Natural killer cell (primary cell): ENCODE measurements at regions not wholly inside any gene's neighbourhood (a gene's known extent, or its start where the extent isn't known, plus 50 kb on each side); places are given as distances from the start of the nearest gene placed in this dataset.

Experiments used
- ATAC-seq, 3 donors: fragments of 150-1000 bp in 2 of 3; fragments of 200-7000 bp in 1 of 3; cut with Tn5 transposase; 1 replicate in 1 of 3; 2 replicates in 2 of 3; pipeline ENCODE4 v1.10.0; 2021; ENCODE audit warnings: mild to moderate bottlenecking in 2 of 3, moderate library complexity in 2 of 3
- DNase-seq, 2 donors: peaks; one replicate each; pipeline versions ENCODE4 v3.0.0 to v3.0.0-alpha.2; 2013 to 2021; ENCODE audit warnings: mixed read lengths in 1 of 2
- H3K27ac ChIP-seq: one replicate; pipeline ENCODE4 v1.5.1; 2013; ENCODE audit warnings: mild to moderate bottlenecking, low read length
- H3K27me3 ChIP-seq: one replicate; pipeline ENCODE4 v1.6.1; 2013; ENCODE audit warnings: low read length; ENCODE audit not compliant: control insufficient read depth, insufficient read depth
- H3K36me3 ChIP-seq: one replicate; pipeline ENCODE4 v1.6.1; 2013; ENCODE audit warnings: low read length; ENCODE audit not compliant: control insufficient read depth, insufficient read depth
- H3K4me1 ChIP-seq: one replicate; pipeline ENCODE4 v1.6.1; 2013; ENCODE audit warnings: low read length; ENCODE audit not compliant: control insufficient read depth, insufficient read depth
- H3K4me3 ChIP-seq: one replicate; pipeline ENCODE4 v1.5.1; 2013; ENCODE audit warnings: low read length
- H3K9me3 ChIP-seq: one replicate; pipeline ENCODE4 v1.6.1; 2013; ENCODE audit warnings: low read length; ENCODE audit not compliant: control insufficient read depth, insufficient read depth
- H3K27ac Mint-ChIP-seq, 2 donors: one replicate each; pipeline ENCODE4 v1.8.0; 2022; ENCODE audit warnings: mild to moderate bottlenecking in 2 of 2, mixed read lengths in 2 of 2, moderate library complexity in 1 of 2
- H3K27me3 Mint-ChIP-seq, 2 donors: one replicate each; pipeline ENCODE4 v1.8.0; 2022; ENCODE audit warnings: low read depth in 2 of 2, mixed read lengths in 2 of 2
- H3K36me3 Mint-ChIP-seq: one replicate; pipeline ENCODE4 v1.8.0; 2022; ENCODE audit warnings: mixed read lengths
- H3K4me1 Mint-ChIP-seq, 2 donors: one replicate each; pipeline ENCODE4 v1.8.0; 2022; ENCODE audit warnings: mixed read lengths in 2 of 2
- H3K4me3 Mint-ChIP-seq: one replicate; pipeline ENCODE4 v1.8.0; 2022; ENCODE audit warnings: mild to moderate bottlenecking, moderate library complexity, mixed read lengths
- H3K9me3 Mint-ChIP-seq, 2 donors: one replicate each; pipeline ENCODE4 v1.8.0; 2022; ENCODE audit warnings: mixed read lengths in 2 of 2
- WGBS: methylation state at CpG from one replicate; pipeline ENCODE4 v1.1.7; 2013; ENCODE audit warnings: missing lambda C conversion rate; ENCODE audit not compliant: insufficient coverage; 5-methylcytosine and 5-hydroxymethylcytosine counted together
- intact Hi-C: fragments of 100-400 bp; cut with micrococcal nuclease; formaldehyde crosslinking; loops from one replicate; pipeline ENCODE4 v1.14.2; 2022
- TF ChIP-seq, protein P1 (sequence below): fragments of 200-600 bp; IDR thresholded peaks from one replicate; pipeline ENCODE4 v1.8.0; 2022; ENCODE audit warnings: antibody characterized with exemption

GRCh38 chr1:209462433-209462832 is 121.1 kb upstream of the CAMK1G start:
- H3K27me3 ChIP-seq: no peaks in the 10 kb centered on the region
- Mint-ChIP-seq H3K9me3 (peaks cover 0 to 2% of the 10 kb centered on the region in 2 donors), H3K27me3 (peaks cover 6 to 28% of the 10 kb centered on the region in 2 donors)

GRCh38 chr1:209463441-209463840 is 120.1 kb upstream of the CAMK1G start:
- H3K27ac ChIP-seq: no peak overlapping the region
- no peaks in the 10 kb centered on the region for H3K4me1 Mint-ChIP-seq
- DNase-seq: no peak

More at GRCh38 chr1:209462433-209462832, 121.1 kb upstream of the CAMK1G start:
- TF ChIP-seq, protein P1, sequence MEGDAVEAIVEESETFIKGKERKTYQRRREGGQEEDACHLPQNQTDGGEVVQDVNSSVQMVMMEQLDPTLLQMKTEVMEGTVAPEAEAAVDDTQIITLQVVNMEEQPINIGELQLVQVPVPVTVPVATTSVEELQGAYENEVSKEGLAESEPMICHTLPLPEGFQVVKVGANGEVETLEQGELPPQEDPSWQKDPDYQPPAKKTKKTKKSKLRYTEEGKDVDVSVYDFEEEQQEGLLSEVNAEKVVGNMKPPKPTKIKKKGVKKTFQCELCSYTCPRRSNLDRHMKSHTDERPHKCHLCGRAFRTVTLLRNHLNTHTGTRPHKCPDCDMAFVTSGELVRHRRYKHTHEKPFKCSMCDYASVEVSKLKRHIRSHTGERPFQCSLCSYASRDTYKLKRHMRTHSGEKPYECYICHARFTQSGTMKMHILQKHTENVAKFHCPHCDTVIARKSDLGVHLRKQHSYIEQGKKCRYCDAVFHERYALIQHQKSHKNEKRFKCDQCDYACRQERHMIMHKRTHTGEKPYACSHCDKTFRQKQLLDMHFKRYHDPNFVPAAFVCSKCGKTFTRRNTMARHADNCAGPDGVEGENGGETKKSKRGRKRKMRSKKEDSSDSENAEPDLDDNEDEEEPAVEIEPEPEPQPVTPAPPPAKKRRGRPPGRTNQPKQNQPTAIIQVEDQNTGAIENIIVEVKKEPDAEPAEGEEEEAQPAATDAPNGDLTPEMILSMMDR: no peak
- H3K27ac ChIP-seq: no peak overlapping the region
- no peak for DNase-seq
- Mint-ChIP-seq H3K4me1 (no peaks in the 10 kb centered on the region), H3K4me3 (no peak overlapping the region), H3K27ac (no peak overlapping the region), H3K36me3 (no peaks in the 10 kb centered on the region)
- no peaks in the 10 kb centered on the region for H3K4me1 ChIP-seq
- intact Hi-C loops: no loop called here
- no peak for ATAC-seq
- no peaks in the 10 kb centered on the region for H3K9me3 ChIP-seq
- no peaks in the 10 kb centered on the region for H3K36me3 ChIP-seq
- H3K4me3 ChIP-seq: no peak overlapping the region

GRCh38 chr1:209473025-209473424 is 110.5 kb upstream of the CAMK1G start:
- no peaks in the 10 kb centered on the region for H3K9me3 ChIP-seq
- Mint-ChIP-seq H3K27me3 (peaks cover 0 to 8% of the 10 kb centered on the region in 2 donors), H3K4me3 (no peak overlapping the region), H3K36me3 (no peaks in the 10 kb centered on the region), H3K4me1 (no peaks in the 10 kb centered on the region), H3K9me3 (peaks cover 3 to 7% of the 10 kb centered on the region in 2 donors), H3K27ac (no peak overlapping the region)
- no peaks in the 10 kb centered on the region for H3K36me3 ChIP-seq
- no peaks in the 10 kb centered on the region for H3K27me3 ChIP-seq
- intact Hi-C loops: no loop called here
- H3K27ac ChIP-seq: no peak overlapping the region
- no peak for DNase-seq
- TF ChIP-seq, protein P1: no peak
- H3K4me3 ChIP-seq: no peak overlapping the region
- no peak for ATAC-seq
- no peaks in the 10 kb centered on the region for H3K4me1 ChIP-seq

More at GRCh38 chr1:209463441-209463840, 120.1 kb upstream of the CAMK1G start:
- H3K27ac Mint-ChIP-seq: no peak overlapping the region
- Histone ChIP-seq H3K4me1 (no peaks in the 10 kb centered on the region), H3K4me3 (no peak overlapping the region), H3K36me3 (no peaks in the 10 kb centered on the region), H3K27me3 (no peaks in the 10 kb centered on the region), H3K9me3 (no peaks in the 10 kb centered on the region)
- TF ChIP-seq, protein P1: no peak
- no peak overlapping the region for H3K4me3 Mint-ChIP-seq
- H3K9me3 Mint-ChIP-seq: peaks cover 0 to 2% of the 10 kb centered on the region in 2 donors
- intact Hi-C loops: no loop called here
- no peak for ATAC-seq
- no peaks in the 10 kb centered on the region for H3K36me3 Mint-ChIP-seq
- 89% methylated on average over 1 of the region's 1 CpG for whole genome bisulfite sequencing
- peaks cover 6 to 21% of the 10 kb centered on the region in 2 donors for H3K27me3 Mint-ChIP-seq

GRCh38 chr1:209480345-209480744 is 103.2 kb upstream of the CAMK1G start:
- H3K4me3 Mint-ChIP-seq: no peak overlapping the region
- TF ChIP-seq, protein P1: no peak
- H3K27me3 Mint-ChIP-seq: peaks cover 4 to 8% of the 10 kb centered on the region in 2 donors
- H3K27me3 ChIP-seq: no peaks in the 10 kb centered on the region
- no peaks in the 10 kb centered on the region for H3K36me3 Mint-ChIP-seq
- H3K27ac Mint-ChIP-seq: no peak overlapping the region
- no peaks in the 10 kb centered on the region for H3K4me1 Mint-ChIP-seq
- no peak overlapping the region for H3K4me3 ChIP-seq
- 91% methylated on average over 6 of the region's 6 CpGs for WGBS
- intact Hi-C loops: no loop called here
- no peaks in the 10 kb centered on the region for H3K36me3 ChIP-seq
- no peak for DNase-seq
- H3K4me1 ChIP-seq: no peaks in the 10 kb centered on the region
- no peak overlapping the region for H3K27ac ChIP-seq
- no peaks in the 10 kb centered on the region for H3K9me3 ChIP-seq
- no peak for ATAC-seq
- H3K9me3 Mint-ChIP-seq: peaks cover 2% of the 10 kb centered on the region in 2 donors
